Type B pancreatic cell (in vitro differentiated cells): ENCODE measurements at regions not wholly inside any gene's neighbourhood (a gene's known extent, or its start where the extent isn't known, plus 50 kb on each side); places are given as distances from the start of the nearest gene placed in this dataset.

Source experiments
- DNase-seq: peaks from one replicate; pipeline ENCODE4 v3.0.0; 2021; ENCODE audit warnings: mixed read lengths; ENCODE audit not compliant: unreplicated experiment; ENCODE audit errors: extremely low spot score
- H3K27ac Mint-ChIP-seq: 2 replicates; pipeline ENCODE4 v1.8.0; 2021; ENCODE audit warnings: mild to moderate bottlenecking, mixed read lengths
- H3K27me3 Mint-ChIP-seq: 2 replicates; pipeline ENCODE4 v1.8.0; 2021; ENCODE audit warnings: mixed read lengths
- H3K36me3 Mint-ChIP-seq: 2 replicates; pipeline ENCODE4 v1.8.0; 2021; ENCODE audit warnings: mixed read lengths
- H3K4me1 Mint-ChIP-seq: one replicate; pipeline ENCODE4 v1.8.0; 2021; ENCODE audit warnings: mixed read lengths; ENCODE audit not compliant: unreplicated experiment
- H3K4me3 Mint-ChIP-seq: 2 replicates; pipeline ENCODE4 v1.8.0; 2021; ENCODE audit warnings: mild to moderate bottlenecking, mixed read lengths
- H3K9me3 Mint-ChIP-seq: 2 replicates; pipeline ENCODE4 v1.8.0; 2021; ENCODE audit warnings: mixed read lengths
- TF ChIP-seq, protein P1 (sequence below): fragments of 200-600 bp; sonication (generic); conservative IDR thresholded peaks from 2 replicates; pipeline ENCODE4 v1.5.0; 2021; ENCODE audit warnings: antibody characterized with exemption, mild to moderate bottlenecking

DNA sequence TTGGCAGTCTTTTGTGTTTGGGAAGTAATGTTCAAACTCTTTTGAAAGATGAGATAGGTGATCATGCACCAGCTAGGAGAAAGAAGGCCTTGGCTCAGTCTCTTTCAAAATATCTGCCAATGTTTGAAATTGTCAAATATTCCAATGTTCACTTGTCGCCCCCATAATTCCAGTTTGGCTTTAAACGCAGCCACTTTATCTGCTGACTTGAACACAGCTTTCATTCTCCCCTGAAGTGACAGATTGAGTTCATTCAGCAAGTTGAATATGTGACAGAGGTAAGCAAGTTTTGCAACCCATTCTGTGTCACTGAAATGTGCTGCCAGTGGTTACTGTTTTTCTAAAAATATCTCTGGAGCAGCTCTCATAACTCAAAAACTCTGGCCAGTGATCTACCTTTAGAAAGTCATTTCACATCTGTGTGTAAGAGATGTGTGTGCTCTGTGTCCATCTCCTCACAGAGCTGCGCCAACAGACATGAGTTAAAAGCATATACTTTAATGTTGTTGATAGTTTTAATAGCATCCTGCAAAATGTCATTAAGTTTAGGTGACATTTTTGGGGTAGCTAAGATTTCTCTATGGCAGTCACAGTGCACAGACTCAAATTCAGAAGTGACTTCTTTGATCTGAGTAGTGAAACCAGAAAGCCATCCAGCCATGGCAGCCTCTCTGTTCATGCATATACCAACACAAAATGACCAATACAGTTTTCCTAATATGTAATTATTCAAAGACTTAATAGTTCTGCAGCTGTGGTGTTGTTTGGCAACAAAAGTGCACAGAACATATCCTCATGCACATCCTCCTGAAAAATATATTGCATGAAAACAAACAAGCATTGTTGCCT, 614.3 kb upstream of the MIS18BP1 start:
- H3K4me3 Mint-ChIP-seq, result no peak overlapping the region
- TF ChIP-seq, protein P1, sequence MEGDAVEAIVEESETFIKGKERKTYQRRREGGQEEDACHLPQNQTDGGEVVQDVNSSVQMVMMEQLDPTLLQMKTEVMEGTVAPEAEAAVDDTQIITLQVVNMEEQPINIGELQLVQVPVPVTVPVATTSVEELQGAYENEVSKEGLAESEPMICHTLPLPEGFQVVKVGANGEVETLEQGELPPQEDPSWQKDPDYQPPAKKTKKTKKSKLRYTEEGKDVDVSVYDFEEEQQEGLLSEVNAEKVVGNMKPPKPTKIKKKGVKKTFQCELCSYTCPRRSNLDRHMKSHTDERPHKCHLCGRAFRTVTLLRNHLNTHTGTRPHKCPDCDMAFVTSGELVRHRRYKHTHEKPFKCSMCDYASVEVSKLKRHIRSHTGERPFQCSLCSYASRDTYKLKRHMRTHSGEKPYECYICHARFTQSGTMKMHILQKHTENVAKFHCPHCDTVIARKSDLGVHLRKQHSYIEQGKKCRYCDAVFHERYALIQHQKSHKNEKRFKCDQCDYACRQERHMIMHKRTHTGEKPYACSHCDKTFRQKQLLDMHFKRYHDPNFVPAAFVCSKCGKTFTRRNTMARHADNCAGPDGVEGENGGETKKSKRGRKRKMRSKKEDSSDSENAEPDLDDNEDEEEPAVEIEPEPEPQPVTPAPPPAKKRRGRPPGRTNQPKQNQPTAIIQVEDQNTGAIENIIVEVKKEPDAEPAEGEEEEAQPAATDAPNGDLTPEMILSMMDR, result no peak
- no peak overlapping the region for H3K27ac Mint-ChIP-seq
- no peak for DNase-seq
- H3K9me3 Mint-ChIP-seq, result peaks cover 6% of the 10 kb centered on the region
- no peaks in the 10 kb centered on the region for H3K4me1 Mint-ChIP-seq
- H3K36me3 Mint-ChIP-seq, result no peaks in the 10 kb centered on the region
- H3K27me3 Mint-ChIP-seq, result no peaks in the 10 kb centered on the region

DNA sequence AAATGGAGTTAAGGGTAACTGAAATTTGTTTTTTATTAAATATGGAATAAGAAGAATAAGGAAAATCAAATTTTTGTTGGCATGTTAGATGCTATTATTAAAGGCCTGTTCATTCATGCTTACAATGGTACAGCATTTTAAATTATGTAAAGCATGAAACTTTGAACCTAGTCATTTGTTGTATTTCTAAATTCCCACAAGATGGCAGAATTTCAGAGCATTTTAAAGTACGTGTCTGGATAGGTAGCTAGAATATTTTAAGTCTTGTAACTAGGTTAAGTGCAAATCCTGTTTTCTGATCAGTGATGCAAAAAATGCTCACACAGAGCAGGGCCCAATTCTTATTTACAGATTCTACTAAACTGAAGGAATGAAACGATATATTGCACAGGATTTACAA, 585.6 kb upstream of the MIS18BP1 start:
- H3K27ac Mint-ChIP-seq, result no peak overlapping the region
- no peak for DNase-seq
- no peaks in the 10 kb centered on the region for H3K9me3 Mint-ChIP-seq
- no peaks in the 10 kb centered on the region for H3K4me1 Mint-ChIP-seq
- no peaks in the 10 kb centered on the region for H3K27me3 Mint-ChIP-seq
- no peak overlapping the region for H3K4me3 Mint-ChIP-seq
- TF ChIP-seq, protein P1, result peak; percentile 54
- no peaks in the 10 kb centered on the region for H3K36me3 Mint-ChIP-seq

- Mint-ChIP-seq H3K4me1 (no peaks in the 10 kb centered on the region), H3K36me3 (no peaks in the 10 kb centered on the region), H3K27me3 (no peaks in the 10 kb centered on the region), H3K4me3 (no peak overlapping the region), H3K27ac (no peak overlapping the region), H3K9me3 (peaks cover 4% of the 10 kb centered on the region)
- DNase-seq, result no peak
- TF ChIP-seq, protein P1, result no peak
Observed at GRCh38 chr14:45819107-45819506, 566.1 kb upstream of the MIS18BP1 start.

DNA sequence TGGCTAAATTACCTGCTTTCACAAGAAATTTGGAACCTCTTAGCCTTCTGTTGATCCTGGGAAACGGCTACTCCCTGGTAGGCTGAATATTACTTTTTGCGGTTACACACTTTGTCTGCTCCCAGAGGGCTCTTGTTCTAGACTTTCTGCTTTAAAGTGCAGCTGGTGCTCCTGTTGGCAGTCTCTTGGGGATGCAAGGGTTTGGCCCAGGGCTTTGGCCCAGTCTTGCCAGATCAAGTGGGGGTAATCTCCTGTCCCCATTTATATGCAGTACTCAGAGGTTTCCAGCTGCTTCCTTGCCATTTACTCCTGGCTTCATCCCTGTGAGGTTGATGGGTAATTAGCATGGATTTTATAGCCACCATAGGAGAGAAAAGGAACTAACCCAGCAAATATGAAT, 558.2 kb upstream of the MIS18BP1 start:
- Mint-ChIP-seq H3K4me1 (peaks cover 15% of the 10 kb centered on the region), H3K36me3 (no peaks in the 10 kb centered on the region), H3K4me3 (no peak overlapping the region), H3K27ac (peak overlapping the region; percentile 86), H3K27me3 (no peaks in the 10 kb centered on the region), H3K9me3 (peaks cover 2% of the 10 kb centered on the region)
- DNase-seq, result no peak
- TF ChIP-seq, protein P1, result no peak

DNA sequence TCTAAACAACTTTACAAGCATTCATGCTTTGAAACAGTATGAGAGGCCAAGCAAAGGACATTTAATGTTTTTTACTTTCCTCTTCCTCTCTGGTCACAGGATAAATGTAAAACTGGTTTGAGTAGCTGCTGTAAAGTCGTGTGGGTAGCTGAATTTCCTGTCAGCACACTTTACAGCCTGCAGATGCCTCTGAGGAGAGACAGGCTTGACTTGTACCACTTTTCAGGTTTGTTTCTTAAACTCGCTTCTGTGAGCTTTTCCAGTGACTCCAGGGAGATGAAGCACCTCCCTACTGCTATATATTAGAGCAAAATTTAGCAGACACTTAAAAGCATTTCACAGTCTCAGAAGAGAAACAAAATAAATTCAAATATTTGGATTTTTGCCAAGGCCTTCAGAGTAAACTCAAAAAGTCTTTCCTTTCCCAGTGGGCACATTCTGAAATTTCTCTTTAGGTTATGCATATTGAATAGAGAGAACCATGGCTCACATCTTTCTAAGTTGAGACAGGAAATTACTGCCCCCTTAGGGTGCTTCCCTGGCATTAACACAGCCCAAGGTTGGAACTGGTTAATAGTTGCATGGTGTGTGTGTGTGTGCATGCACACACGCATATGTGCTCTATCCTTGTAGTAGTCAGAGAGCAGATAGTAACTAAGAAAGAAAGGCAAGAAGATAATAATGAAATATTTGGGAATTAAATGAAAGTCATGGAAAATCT, 557.3 kb upstream of the MIS18BP1 start:
- DNase-seq, result no peak
- Mint-ChIP-seq H3K36me3 (no peaks in the 10 kb centered on the region), H3K4me1 (peaks cover 15% of the 10 kb centered on the region), H3K4me3 (peak overlapping the region; percentile 27), H3K27ac (peak overlapping the region; percentile 86), H3K9me3 (no peaks in the 10 kb centered on the region), H3K27me3 (no peaks in the 10 kb centered on the region)
- TF ChIP-seq, protein P1, result peak; percentile 51
